ENCODE measurements at regions not wholly inside any gene's neighbourhood (a gene's known extent, or its start where the extent isn't known, plus 50 kb on each side); places are given as distances from the start of the nearest gene placed in this dataset.

- DNase-seq, result no peak
Measured at GRCh38 chr7:31171216-31171785, 119.2 kb downstream of the ADCYAP1R1 start.
